ENCODE measurements at regions not wholly inside any gene's neighbourhood (a gene's known extent, or its start where the extent isn't known, plus 50 kb on each side); places are given as distances from the start of the nearest gene placed in this dataset.

GRCh38 chr9:126125992-126126409 lies 200.6 kb upstream of the MVB12B start:
- no peaks in the 10 kb centered on the region for H3K36me3 ChIP-seq (ENCODE audit: insufficient read depth, low read length, poor library complexity, severe bottlenecking)
- no peaks in the 10 kb centered on the region for H3K9me3 ChIP-seq (ENCODE audit: low read depth, low read length, poor library complexity, severe bottlenecking)
- intact Hi-C loops (cut with micrococcal nuclease; ENCODE audit: unreplicated experiment) = no loop called here
- H3K27me3 ChIP-seq (replicated peaks; ENCODE audit: insufficient read depth, low read depth, low read length, poor library complexity) = peaks cover 68% of the 10 kb centered on the region
- no peak overlapping the region for H3K4me3 ChIP-seq (ENCODE audit: low read depth, low read length, poor library complexity, severe bottlenecking)
- TF ChIP-seq EZH2 (IDR thresholded peaks at IDR 0.05; ENCODE audit: borderline replicate concordance, low read depth, low read length, poor library complexity, severe bottlenecking) (no peak), CTCF (conservative IDR thresholded peaks at IDR 0.05; ENCODE audit: low read depth, low read length) (no peak)
- no TSS peak for BruUV-seq (replicated peaks)
- ChIA-PET CTCF (no interaction called here), POLR2A (ENCODE audit: low non-redundant PET) (no interaction called here)
- no peak for DNase-seq (ENCODE audit: low spot score)
- no peak overlapping the region for H3K27ac ChIP-seq (ENCODE audit: low read depth, low read length, poor library complexity, severe bottlenecking)
- no peaks in the 10 kb centered on the region for H3K4me1 ChIP-seq (ENCODE audit: insufficient read depth, low read length, poor library complexity, severe bottlenecking)

GRCh38 chr9:126126807-126127206 lies 199.8 kb upstream of the MVB12B start:
- BruUV-seq (replicated peaks) = no TSS peak
- H3K4me3 ChIP-seq (ENCODE audit: low read depth, low read length, poor library complexity, severe bottlenecking) = no peak overlapping the region
- intact Hi-C loops (cut with micrococcal nuclease; ENCODE audit: unreplicated experiment) = no loop called here
- H3K27me3 ChIP-seq (replicated peaks; ENCODE audit: insufficient read depth, low read depth, low read length, poor library complexity) = peaks cover 70% of the 10 kb centered on the region
- POLR2A ChIA-PET (ENCODE audit: low non-redundant PET) = no interaction called here
- no peak for DNase-seq (ENCODE audit: low spot score)
- CTCF ChIA-PET = no interaction called here
- H3K9me3 ChIP-seq (ENCODE audit: low read depth, low read length, poor library complexity, severe bottlenecking) = no peaks in the 10 kb centered on the region
- TF ChIP-seq CTCF (conservative IDR thresholded peaks at IDR 0.05; ENCODE audit: low read depth, low read length) (no peak), EZH2 (IDR thresholded peaks at IDR 0.05; ENCODE audit: borderline replicate concordance, low read depth, low read length, poor library complexity, severe bottlenecking) (no peak)
- no peaks in the 10 kb centered on the region for H3K4me1 ChIP-seq (ENCODE audit: insufficient read depth, low read length, poor library complexity, severe bottlenecking)
- no peak overlapping the region for H3K27ac ChIP-seq (ENCODE audit: low read depth, low read length, poor library complexity, severe bottlenecking)
- no peaks in the 10 kb centered on the region for H3K36me3 ChIP-seq (ENCODE audit: insufficient read depth, low read length, poor library complexity, severe bottlenecking)

GRCh38 chr9:126127591-126127990 lies 199.0 kb upstream of the MVB12B start:
- Histone ChIP-seq H3K27ac (ENCODE audit: low read depth, low read length, poor library complexity, severe bottlenecking) (no peak overlapping the region), H3K27me3 (replicated peaks; ENCODE audit: insufficient read depth, low read depth, low read length, poor library complexity) (peaks cover 70% of the 10 kb centered on the region), H3K36me3 (ENCODE audit: insufficient read depth, low read length, poor library complexity, severe bottlenecking) (no peaks in the 10 kb centered on the region), H3K4me3 (ENCODE audit: low read depth, low read length, poor library complexity, severe bottlenecking) (no peak overlapping the region), H3K9me3 (ENCODE audit: low read depth, low read length, poor library complexity, severe bottlenecking) (peaks cover under 1% of the 10 kb centered on the region), H3K4me1 (ENCODE audit: insufficient read depth, low read length, poor library complexity, severe bottlenecking) (no peaks in the 10 kb centered on the region)
- DNase-seq (ENCODE audit: low spot score) = no peak
- POLR2A ChIA-PET (ENCODE audit: low non-redundant PET) = no interaction called here
- CTCF ChIA-PET = no interaction called here
- no peak for TF ChIP-seq EZH2 (IDR thresholded peaks at IDR 0.05; ENCODE audit: borderline replicate concordance, low read depth, low read length, poor library complexity, severe bottlenecking)
- no peak for TF ChIP-seq CTCF (conservative IDR thresholded peaks at IDR 0.05; ENCODE audit: low read depth, low read length)
- intact Hi-C loops (cut with micrococcal nuclease; ENCODE audit: unreplicated experiment) = no loop called here
- no TSS peak for BruUV-seq (replicated peaks)
